Brain microvascular endothelial cell (primary cell): ENCODE measurements at regions not wholly inside any gene's neighbourhood (a gene's known extent, or its start where the extent isn't known, plus 50 kb on each side); places are given as distances from the start of the nearest gene placed in this dataset.

Source experiments
- DNase-seq: peaks from one replicate; pipeline ENCODE4 v3.0.0-alpha.2; 2020
- H3K27ac ChIP-seq: fragments of 250-450 bp; sonication (Bioruptor Pico); 2 replicates; pipeline ENCODE4 v1.5.1; 2020; ENCODE audit warnings: mild to moderate bottlenecking, moderate library complexity
- H3K27me3 ChIP-seq: fragments of 250-450 bp; sonication (Bioruptor Pico); replicated peaks from 2 replicates; pipeline ENCODE4 v1.5.1; 2020; ENCODE audit warnings: mild to moderate bottlenecking
- H3K36me3 ChIP-seq: fragments of 250-450 bp; sonication (Bioruptor Pico); replicated peaks from 2 replicates; pipeline ENCODE4 v1.5.1; 2020; ENCODE audit warnings: mild to moderate bottlenecking
- H3K4me3 ChIP-seq: 2 replicates; pipeline ENCODE4 v1.5.1; 2011; ENCODE audit warnings: low read depth, mild to moderate bottlenecking, control low read depth, low read length, moderate library complexity
- CTCF ChIP-seq: IDR thresholded peaks from 2 replicates; pipeline ENCODE4 v1.5.1; 2011; ENCODE audit warnings: low read depth, mild to moderate bottlenecking, moderate library complexity, low read length, control low read depth, inconsistent platforms; ENCODE audit errors: missing control alignments
- in situ Hi-C: cut with HindIII; loops from 2 replicates; pipeline ENCODE4 v1.10.0; 2017; ENCODE audit warnings: low sequenced_read_pairs, low pct_ligation_motif_present

DNA sequence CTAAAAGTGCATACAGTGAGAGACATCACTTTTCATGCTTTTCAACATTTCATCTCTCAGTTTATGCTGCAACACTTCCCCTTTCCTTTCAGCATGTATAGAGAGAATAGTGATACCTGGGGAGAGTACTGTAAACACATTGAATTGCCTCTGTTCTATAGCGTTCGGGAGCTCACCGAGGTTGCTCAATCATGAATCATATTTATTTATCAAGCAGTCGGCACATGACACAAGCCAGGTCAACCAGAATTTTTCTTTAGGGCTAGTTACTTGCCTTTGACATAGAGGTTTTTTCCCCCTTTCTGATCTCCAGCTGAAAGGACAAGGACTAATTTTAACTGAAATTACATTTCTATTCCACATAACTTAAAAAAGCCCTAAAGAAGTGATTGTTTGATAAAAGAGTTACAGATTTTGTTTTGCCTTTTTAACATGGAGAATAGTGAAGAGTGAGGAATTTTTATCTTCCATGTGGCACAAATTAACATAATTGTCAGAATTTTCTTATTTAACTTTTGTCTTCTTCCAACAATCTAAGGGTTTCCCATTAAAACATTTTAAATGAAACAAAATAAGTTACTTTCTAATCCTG is 690.9 kb upstream of the TMEFF2 start:
- TF ChIP-seq CTCF = no peak
- in situ Hi-C loops = no loop called here
- no peaks in the 10 kb centered on the region for H3K36me3 ChIP-seq
- no peak for DNase-seq
- H3K27me3 ChIP-seq = no peaks in the 10 kb centered on the region
- H3K27ac ChIP-seq = no peak overlapping the region
- H3K4me3 ChIP-seq = no peak overlapping the region

DNA sequence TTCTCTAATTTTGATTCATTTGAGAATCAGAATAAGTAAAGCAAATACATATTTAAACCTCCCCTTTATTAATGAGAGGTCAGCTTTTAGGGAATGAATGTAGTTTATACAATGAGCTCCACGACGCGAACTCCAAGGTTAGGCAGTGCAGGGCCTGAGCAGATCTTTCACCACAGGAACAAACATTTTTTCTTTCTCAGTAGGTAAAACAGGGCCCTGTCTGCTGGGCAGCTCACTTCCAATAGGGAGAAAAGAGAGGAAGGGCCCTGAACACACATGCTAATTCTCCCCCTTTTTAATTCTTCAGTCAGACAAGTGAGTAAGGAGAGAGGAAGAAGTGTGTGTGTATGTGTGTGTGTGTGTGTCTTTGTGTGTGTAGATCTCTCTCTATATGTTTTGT is 682.4 kb upstream of the TMEFF2 start:
- no peak overlapping the region for H3K27ac ChIP-seq

DNA sequence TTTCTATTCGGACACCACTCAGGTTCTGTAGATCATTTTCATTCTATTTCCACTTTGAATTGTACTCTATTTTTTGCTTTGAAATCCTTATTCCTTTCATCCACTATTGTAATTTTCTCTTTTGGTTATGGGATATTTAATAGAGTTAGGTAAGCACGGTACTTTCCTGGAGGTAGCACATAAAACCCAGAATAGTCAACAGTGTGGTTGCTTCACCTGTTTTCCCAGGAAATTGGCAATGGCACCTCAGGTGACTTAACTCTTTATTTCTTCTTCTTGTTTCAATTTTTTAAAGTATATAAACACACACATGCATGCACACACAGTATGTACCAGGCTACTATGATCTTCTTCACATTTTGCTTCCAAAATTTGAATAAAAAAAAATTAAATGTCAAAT is 682.0 kb upstream of the TMEFF2 start:
- Histone ChIP-seq H3K27ac (no peak overlapping the region), H3K36me3 (no peaks in the 10 kb centered on the region), H3K27me3 (no peaks in the 10 kb centered on the region), H3K4me3 (no peak overlapping the region)
- TF ChIP-seq CTCF = no peak
- no peak for DNase-seq
- in situ Hi-C loops = no loop called here

More for the DNA sequence above, 682.4 kb upstream of the TMEFF2 start:
- in situ Hi-C loops = no loop called here
- Histone ChIP-seq H3K27me3 (no peaks in the 10 kb centered on the region), H3K4me3 (no peak overlapping the region), H3K36me3 (no peaks in the 10 kb centered on the region)
- TF ChIP-seq CTCF = no peak
- no peak for DNase-seq

GRCh38 chr2:192854706-192855105 is 660.0 kb upstream of the TMEFF2 start:
- TF ChIP-seq CTCF = no peak
- H3K27me3 ChIP-seq = no peaks in the 10 kb centered on the region
- no peaks in the 10 kb centered on the region for H3K36me3 ChIP-seq
- DNase-seq = no peak
- in situ Hi-C loops = no loop called here
- H3K4me3 ChIP-seq = no peak overlapping the region
- no peak overlapping the region for H3K27ac ChIP-seq

DNA sequence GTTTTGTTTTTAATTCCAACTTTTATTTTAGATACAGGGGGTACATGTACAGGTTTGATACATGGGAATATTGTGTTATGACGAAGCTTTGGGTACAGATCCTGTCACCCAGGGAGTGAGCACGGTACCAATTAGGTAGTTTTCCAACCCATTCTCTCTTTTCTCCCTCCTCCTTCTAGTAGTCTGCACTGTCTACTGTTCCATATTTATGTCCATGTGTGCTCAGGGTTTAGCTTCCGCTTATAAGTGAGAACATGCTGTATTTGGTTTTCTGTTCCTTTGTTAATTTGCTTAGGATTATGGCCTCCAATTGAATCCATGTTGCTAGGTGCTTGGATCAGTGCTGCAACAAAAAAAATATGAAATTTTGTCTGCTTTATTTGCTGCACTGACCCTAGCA is 659.3 kb upstream of the TMEFF2 start:
- in situ Hi-C loops = no loop called here
- Histone ChIP-seq H3K27me3 (no peaks in the 10 kb centered on the region), H3K36me3 (no peaks in the 10 kb centered on the region), H3K27ac (no peak overlapping the region), H3K4me3 (no peak overlapping the region)
- DNase-seq = no peak
- TF ChIP-seq CTCF = no peak

GRCh38 chr2:192828947-192829346 is 634.2 kb upstream of the TMEFF2 start:
- in situ Hi-C loops = no loop called here
- TF ChIP-seq CTCF = no peak

More at GRCh38 chr2:192828947-192829346, 634.2 kb upstream of the TMEFF2 start:
- H3K27ac ChIP-seq = no peak overlapping the region
- H3K27me3 ChIP-seq = no peaks in the 10 kb centered on the region
- H3K36me3 ChIP-seq = no peaks in the 10 kb centered on the region
- H3K4me3 ChIP-seq = no peak overlapping the region
- no peak for DNase-seq
